GM21515 (cell line): ENCODE measurements at regions not wholly inside any gene's neighbourhood (a gene's known extent, or its start where the extent isn't known, plus 50 kb on each side); places are given as distances from the start of the nearest gene placed in this dataset.
"Not testable (repeated sequence)": the region's sequence is repeated elsewhere in the genome, so short reads cannot be mapped to it uniquely, and the experiment has no call there.

Experiments
- ATAC-seq: cut with Tn5 transposase; IDR thresholded peaks from one replicate; pipeline ENCODE4 v1.9.1; 2021; ENCODE audit not compliant: unreplicated experiment

DNA sequence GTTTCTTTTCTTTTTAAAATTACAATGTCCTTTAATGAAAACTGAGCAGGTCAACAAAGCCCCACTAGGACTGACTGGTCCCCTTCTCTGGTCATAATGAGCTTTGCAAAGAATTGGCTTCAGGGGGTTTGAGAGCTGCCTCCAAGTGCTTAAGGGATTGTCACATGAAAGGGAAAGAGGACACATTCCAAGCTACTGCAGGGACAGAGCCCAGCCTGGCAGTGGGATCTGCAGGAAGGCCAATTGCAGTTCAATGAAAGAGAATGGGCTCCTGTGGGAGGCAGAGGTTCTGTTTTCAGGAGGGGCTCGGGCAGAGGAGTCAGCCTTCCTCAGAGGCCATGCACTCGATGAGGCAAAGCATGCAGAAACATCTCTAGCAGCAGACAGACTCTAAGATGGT lies 84.1 kb upstream of the ACKR3 start:
- no peak for ATAC-seq

DNA sequence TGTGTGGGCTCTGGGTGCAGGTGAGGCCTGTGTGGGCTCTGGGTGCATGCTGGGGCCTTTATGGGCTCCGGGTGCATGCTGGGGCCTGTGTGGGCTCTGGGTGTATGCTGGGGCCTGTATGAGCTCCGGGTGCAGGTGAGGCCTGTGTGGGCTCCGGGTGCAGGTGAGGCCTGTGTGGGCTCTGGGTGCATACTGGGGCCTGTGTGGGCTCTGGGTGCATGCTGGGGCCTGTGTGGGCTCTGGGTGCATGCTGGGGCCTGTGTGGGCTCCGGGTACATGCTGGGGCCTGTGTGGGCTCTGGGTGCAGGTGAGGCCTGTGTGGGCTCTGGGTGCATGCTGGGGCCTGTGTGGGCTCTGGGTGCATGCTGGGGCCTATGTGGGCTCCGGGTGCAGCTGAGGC lies 80.5 kb upstream of the ACKR3 start:
- ATAC-seq: not testable (repeated sequence)

- no peak for ATAC-seq
Measured at GRCh38 chr2:236489895-236490404, 79.7 kb upstream of the ACKR3 start.

GRCh38 chr2:236496340-236496739 lies 73.3 kb upstream of the ACKR3 start:
- no peak for ATAC-seq

DNA sequence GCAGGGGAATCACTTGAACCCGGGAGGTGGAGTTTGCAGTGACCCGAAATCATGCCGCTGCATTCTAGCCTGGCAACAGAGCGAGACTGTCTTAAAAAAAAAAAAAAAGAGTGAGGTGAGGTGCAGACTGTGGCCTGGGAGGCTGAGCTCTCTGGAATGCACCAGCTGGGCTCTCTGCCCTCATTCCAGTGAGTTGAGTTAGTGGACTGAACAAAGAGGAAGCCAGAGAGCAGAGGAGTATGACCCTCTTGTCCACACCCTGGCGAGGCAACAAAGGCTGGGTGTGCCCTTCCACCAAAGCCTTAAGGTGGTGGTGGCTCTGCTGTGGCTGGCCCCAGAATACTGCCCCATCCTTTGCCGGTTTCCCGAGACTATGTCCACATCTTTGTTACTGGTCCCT lies 71.3 kb upstream of the ACKR3 start:
- ATAC-seq: no peak

GRCh38 chr2:236499691-236500578 lies 69.7 kb upstream of the ACKR3 start:
- ATAC-seq: no peak

DNA sequence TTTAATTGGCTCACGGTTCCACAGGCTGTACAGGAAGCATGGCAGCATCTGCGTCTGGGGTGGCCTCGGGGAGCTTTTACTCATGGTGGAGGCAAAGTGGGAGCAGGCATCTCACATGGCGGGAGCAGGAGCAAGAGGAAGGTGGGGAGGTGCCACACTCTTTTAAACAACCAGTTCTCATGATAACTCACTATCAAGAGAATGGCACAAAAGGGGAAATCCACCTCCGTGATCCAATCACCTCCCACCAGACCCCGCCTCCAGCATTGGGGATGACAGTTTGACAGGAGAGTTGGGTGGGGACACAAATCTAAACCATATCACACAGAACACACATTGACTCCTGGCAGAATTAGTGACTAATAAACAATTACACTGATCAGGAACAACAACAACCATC lies 68.6 kb upstream of the ACKR3 start:
- ATAC-seq: no peak

DNA sequence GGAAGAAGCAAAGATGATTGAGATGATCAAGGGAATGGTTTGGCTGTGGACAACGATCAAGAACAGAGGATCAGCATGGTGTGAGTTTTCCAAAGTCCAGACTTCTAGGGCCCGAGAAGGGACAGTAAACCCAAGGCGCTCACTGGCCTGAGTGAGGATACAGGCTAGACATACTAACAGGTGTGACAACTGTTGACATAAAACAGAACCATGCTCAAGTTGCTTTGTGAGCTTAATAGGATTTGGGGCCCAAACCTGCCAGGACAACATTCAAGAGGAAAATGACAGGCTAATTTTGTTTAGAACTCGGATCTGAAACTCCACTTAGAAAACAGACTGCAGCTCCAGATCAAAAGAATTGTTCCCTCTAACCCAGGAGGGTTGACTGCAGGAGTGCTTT lies 68.1 kb upstream of the ACKR3 start:
- ATAC-seq: no peak

- no peak for ATAC-seq
Measured at GRCh38 chr2:236503100-236503499, 66.5 kb upstream of the ACKR3 start.

GRCh38 chr2:236503583-236503982 lies 66.0 kb upstream of the ACKR3 start:
- ATAC-seq: no peak

GRCh38 chr2:236505041-236505440 lies 64.6 kb upstream of the ACKR3 start:
- ATAC-seq: no peak

DNA sequence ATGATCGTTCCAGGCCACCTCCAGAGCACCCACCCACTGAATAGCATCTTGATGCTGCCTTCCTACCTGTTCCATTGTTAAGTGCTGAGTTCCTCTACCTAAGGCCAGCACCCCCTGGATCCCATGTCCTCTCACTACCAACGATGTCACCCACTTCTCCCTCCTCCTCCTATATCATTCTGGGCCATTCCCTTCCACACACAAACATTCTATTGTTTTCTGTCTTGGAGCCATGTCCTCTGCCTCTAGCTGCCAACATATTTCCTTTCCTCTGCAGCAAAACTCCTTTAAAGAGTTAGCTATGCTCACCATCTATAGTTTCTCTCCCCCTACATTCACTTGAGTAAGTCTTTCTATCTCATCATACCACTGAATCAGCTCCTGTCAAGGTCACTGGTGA lies 64.0 kb upstream of the ACKR3 start:
- ATAC-seq: no peak

- ATAC-seq: no peak
Measured at GRCh38 chr2:236507393-236508085, 62.1 kb upstream of the ACKR3 start.

DNA sequence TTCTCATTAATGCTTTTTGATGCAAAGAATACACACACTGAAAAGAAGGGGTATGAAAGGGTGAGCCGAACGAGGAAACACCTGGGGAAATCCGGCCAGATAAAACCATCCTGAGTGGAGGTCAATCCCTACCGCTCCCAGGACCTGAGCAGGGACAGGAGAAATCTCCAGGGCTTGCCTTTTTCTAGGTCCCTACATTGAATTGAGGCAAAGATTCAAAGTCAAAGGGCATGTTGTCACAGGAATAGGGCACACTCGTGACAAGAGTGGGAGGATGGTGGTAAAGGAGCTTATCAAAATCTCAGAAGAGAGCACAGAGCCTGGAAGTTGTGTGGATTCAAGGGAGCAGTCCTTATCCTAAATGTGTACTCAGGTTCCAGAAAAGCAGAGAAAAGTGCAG lies 61.2 kb upstream of the ACKR3 start:
- ATAC-seq: no peak

- ATAC-seq: no peak
Measured at GRCh38 chr2:236510034-236510433, 59.6 kb upstream of the ACKR3 start.

- ATAC-seq: no peak
Measured at GRCh38 chr2:236511266-236511665, 58.4 kb upstream of the ACKR3 start.

- no peak for ATAC-seq
Measured at GRCh38 chr2:236512267-236512666, 57.4 kb upstream of the ACKR3 start.

GRCh38 chr2:236512902-236513435 lies 56.7 kb upstream of the ACKR3 start:
- ATAC-seq: peak; percentile 89

DNA sequence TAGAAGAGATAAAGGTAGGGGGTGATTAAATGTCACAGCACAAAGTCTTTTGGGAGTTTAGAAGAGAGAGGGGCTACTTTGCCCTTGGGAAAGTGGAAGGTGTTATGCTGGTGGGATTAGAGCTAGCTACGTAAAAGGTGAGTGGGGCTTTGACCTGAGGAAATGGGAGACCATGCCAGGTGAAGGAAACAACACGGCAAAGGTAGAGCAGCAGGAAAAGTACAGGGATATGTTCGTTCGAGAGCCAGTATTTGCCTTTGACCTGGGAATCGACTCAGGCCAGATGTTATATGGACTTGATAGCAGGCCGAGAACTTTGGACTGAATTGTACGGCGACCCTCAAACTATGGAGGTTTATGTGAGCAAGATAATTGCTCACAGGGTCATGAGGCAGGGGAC lies 55.7 kb upstream of the ACKR3 start:
- no peak for ATAC-seq

DNA sequence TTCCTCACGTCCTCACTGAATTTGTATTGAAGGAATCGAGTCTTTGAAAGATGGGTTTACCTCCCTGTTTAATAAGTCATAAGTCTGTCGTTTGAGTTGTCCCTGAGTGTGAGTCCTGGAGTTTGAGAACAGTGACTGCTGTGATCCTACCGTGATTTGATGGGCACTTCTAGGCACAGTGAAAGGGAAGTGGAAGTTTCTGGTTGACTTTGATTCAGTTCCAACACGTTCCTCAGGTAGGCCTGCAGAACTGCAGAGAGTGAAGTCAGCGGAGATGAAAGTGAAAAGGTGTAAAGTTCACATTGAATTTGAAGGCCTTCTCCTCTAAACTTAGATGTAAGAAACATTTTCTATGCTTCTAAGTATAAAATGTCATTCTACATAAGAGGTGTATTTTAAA lies 52.9 kb upstream of the ACKR3 start:
- no peak for ATAC-seq

GRCh38 chr2:236517251-236518031 lies 52.2 kb upstream of the ACKR3 start:
- no peak for ATAC-seq
